HG03575 (cell line): ENCODE measurements at regions not wholly inside any gene's neighbourhood (a gene's known extent, or its start where the extent isn't known, plus 50 kb on each side); places are given as distances from the start of the nearest gene placed in this dataset.

Source experiments
- ATAC-seq: cut with Tn5 transposase; IDR thresholded peaks from one replicate; pipeline ENCODE4 v1.9.1; 2021; ENCODE audit not compliant: unreplicated experiment, insufficient number of reproducible peaks, low FRiP score; ENCODE audit errors: extremely low read depth

GRCh38 chr1:62917314-62917713 is 133.4 kb downstream of the ATG4C start:
- no peak for ATAC-seq

GRCh38 chr1:62917805-62918204 is 133.9 kb downstream of the ATG4C start:
- no peak for ATAC-seq

GRCh38 chr1:62918700-62919099 is 134.8 kb downstream of the ATG4C start:
- ATAC-seq, result no peak

- ATAC-seq, result no peak
Measured at GRCh38 chr1:62922006-62922405, 138.1 kb downstream of the ATG4C start.

GRCh38 chr1:62924983-62925790 is 141.3 kb downstream of the ATG4C start:
- ATAC-seq, result no peak

- no peak for ATAC-seq
Measured at GRCh38 chr1:62926681-62927252, 142.8 kb downstream of the ATG4C start.

- no peak for ATAC-seq
Measured at GRCh38 chr1:62928885-62929284, 145.0 kb downstream of the ATG4C start.

GRCh38 chr1:62937634-62938296 is 153.8 kb downstream of the ATG4C start:
- no peak for ATAC-seq

GRCh38 chr1:62941780-62942179 is 157.8 kb downstream of the ATG4C start:
- no peak for ATAC-seq

- no peak for ATAC-seq
Measured at GRCh38 chr1:62946511-62946910, 162.6 kb downstream of the ATG4C start.

GRCh38 chr1:62951428-62951827 is 167.5 kb downstream of the ATG4C start:
- ATAC-seq, result no peak

- no peak for ATAC-seq
Measured at GRCh38 chr1:62952596-62952995, 168.7 kb downstream of the ATG4C start.

- ATAC-seq, result no peak
Measured at GRCh38 chr1:62953633-62954032, 169.7 kb downstream of the ATG4C start.

GRCh38 chr1:62954758-62955157 is 170.8 kb downstream of the ATG4C start:
- no peak for ATAC-seq

GRCh38 chr1:62955666-62956065 is 171.7 kb downstream of the ATG4C start:
- ATAC-seq, result no peak

GRCh38 chr1:62962014-62962812 is 178.3 kb downstream of the ATG4C start:
- ATAC-seq, result no peak

- no peak for ATAC-seq
Measured at GRCh38 chr1:62962901-62963776, 179.2 kb downstream of the ATG4C start.

- ATAC-seq, result no peak
Measured at GRCh38 chr1:62964141-62964540, 180.2 kb downstream of the ATG4C start.

- no peak for ATAC-seq
Measured at GRCh38 chr1:62967031-62967430, 183.1 kb downstream of the ATG4C start.
